Tibial artery (tissue), 4 donors: ENCODE measurements at regions not wholly inside any gene's neighbourhood (a gene's known extent, or its start where the extent isn't known, plus 50 kb on each side); places are given as distances from the start of the nearest gene placed in this dataset.
"Not testable (repeated sequence)": the region's sequence is repeated elsewhere in the genome, so short reads cannot be mapped to it uniquely, and the experiment has no call there.

ENCODE experiments used
- DNase-seq, 2 donors: peaks; one replicate each; pipeline ENCODE4 v3.0.0-alpha.2; 2019
- H3K27ac ChIP-seq, 2 donors: fragments of 200-600 bp; sonication (generic) in 1 of 2; 1 replicate in 1 of 2; 2 replicates in 1 of 2; pipeline ENCODE4 v1.5.1; 2018 to 2019; ENCODE audit warnings: mild to moderate bottlenecking in 1 of 2
- H3K27me3 ChIP-seq, 2 donors: fragments of 200-600 bp; sonication (generic) in 1 of 2; one replicate each; pipeline versions ENCODE4 v1.5.1 to v1.6.0; 2016 to 2019
- H3K36me3 ChIP-seq, 3 donors: fragments of 200-600 bp; sonication (generic) in 2 of 3; one replicate each; pipeline ENCODE4 v1.5.1; 2016 to 2019; ENCODE audit warnings: mild to moderate bottlenecking in 2 of 3
- H3K4me1 ChIP-seq, 4 donors: fragments of 200-600 bp; sonication (generic) in 2 of 4; 1 replicate in 3 of 4; 2 replicates in 1 of 4; pipeline ENCODE4 v1.5.1; 2016 to 2019
- H3K4me3 ChIP-seq, 2 donors: fragments of 200-600 bp; sonication (generic) in 1 of 2; 1 replicate in 1 of 2; 2 replicates in 1 of 2; pipeline ENCODE4 v1.5.1; 2018 to 2019; ENCODE audit warnings: mild to moderate bottlenecking in 2 of 2
- H3K9me3 ChIP-seq, 3 donors: fragments of 200-600 bp; sonication (generic) in 1 of 3; one replicate each; pipeline ENCODE4 v1.5.1; 2016 to 2019
- CTCF ChIP-seq, 2 experiments: fragments of 200-600 bp in 1 of 2; fragments of 450-650 bp in 1 of 2; IDR thresholded peaks; one replicate each; pipeline ENCODE4 v1.5.1; 2017 to 2019; ENCODE audit warnings: antibody characterized with exemption in 2 of 2, mild to moderate bottlenecking in 1 of 2, moderate library complexity in 1 of 2
- intact Hi-C: fragments of 100-400 bp; cut with DNase I; formaldehyde crosslinking; loops from one replicate; pipeline ENCODE4 v1.15.0; 2023; ENCODE audit warnings: low total_unique reads

- intact Hi-C loops: no loop called here
- no peak overlapping the region for H3K27ac ChIP-seq
- no peak overlapping the region for H3K4me3 ChIP-seq
- no peak for TF ChIP-seq CTCF (IDR thresholded peaks at IDR 0.05)
- H3K27me3 ChIP-seq: no peaks in the 10 kb centered on the region
- peak in 1 of 2 donors; percentile 70 for DNase-seq
- no peaks in the 10 kb centered on the region for H3K4me1 ChIP-seq
- no peaks in the 10 kb centered on the region for H3K9me3 ChIP-seq
- no peaks in the 10 kb centered on the region for H3K36me3 ChIP-seq
These were observed 301.8 kb upstream of the MCTP2 start for GRCh38 chr15:93929375-93930094.

DNA sequence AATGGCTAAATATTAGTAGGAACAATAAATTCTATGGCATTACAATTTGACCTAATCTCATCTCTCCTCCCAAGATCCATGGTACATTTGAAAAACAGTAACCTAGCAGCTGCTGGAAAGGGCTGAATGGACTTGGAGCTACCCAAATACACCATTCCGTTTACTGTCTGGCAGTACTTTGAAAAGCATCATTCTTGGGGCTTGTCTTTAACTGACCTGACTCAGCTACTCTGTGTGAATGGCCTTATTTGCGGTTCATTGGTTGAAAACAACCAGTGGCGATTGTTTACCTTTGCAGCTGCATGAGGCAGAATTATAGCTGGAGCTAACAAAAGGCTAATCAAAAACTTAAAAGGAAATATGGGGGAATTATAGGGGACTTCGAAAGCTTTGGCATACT is 311.2 kb upstream of the MCTP2 start:
- no peak overlapping the region for H3K27ac ChIP-seq
- no peak for DNase-seq
- H3K36me3 ChIP-seq: no peaks in the 10 kb centered on the region
- H3K9me3 ChIP-seq: no peaks in the 10 kb centered on the region
- TF ChIP-seq CTCF (IDR thresholded peaks at IDR 0.05): no peak
- H3K27me3 ChIP-seq: no peaks in the 10 kb centered on the region
- no peaks in the 10 kb centered on the region for H3K4me1 ChIP-seq
- intact Hi-C loops: no loop called here
- no peak overlapping the region for H3K4me3 ChIP-seq

DNA sequence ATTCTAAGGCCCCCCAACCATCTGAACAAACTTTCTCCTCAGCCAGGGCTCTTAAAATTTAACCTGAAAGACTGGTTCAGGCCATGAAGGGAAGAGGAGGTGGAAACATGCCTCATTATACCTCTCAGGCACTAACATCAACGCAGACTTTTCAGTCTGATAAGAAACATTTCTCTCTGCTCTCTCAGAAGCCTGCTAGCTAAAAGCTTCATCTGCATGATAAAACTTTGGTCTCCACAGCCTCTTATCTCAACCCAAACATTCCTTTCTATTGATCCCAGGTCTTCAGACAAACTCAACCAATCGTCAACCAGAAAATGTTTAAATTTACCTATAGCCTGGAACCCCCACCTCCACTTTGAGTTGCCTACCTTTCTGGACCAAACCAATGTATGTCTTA is 312.6 kb upstream of the MCTP2 start:
- H3K4me3 ChIP-seq, H3K9me3 ChIP-seq, H3K27ac ChIP-seq, intact Hi-C loops, H3K4me1 ChIP-seq, DNase-seq, H3K27me3 ChIP-seq, H3K36me3 ChIP-seq: not testable (repeated sequence)

DNA sequence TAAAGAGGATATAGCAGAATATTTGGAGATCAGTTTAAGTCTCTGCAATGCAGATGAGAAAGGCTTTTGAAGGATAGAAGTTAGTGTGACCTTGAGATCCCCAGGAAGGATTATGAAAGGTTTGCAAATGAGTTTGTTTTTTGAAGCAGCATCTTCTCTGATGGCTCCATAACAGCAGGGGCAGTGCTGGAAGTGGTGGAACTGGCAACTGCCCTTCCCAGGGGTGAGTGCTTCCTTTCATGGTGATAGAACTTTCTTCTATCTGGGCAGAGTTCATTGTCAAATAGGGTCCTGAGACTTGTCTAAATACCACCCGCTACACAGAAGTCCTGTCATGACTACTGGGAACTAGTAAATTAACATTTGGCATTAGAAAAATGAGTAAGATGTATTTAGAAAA is 314.2 kb upstream of the MCTP2 start:
- Histone ChIP-seq H3K27ac (no peak overlapping the region), H3K27me3 (no peaks in the 10 kb centered on the region), H3K9me3 (no peaks in the 10 kb centered on the region), H3K4me1 (no peaks in the 10 kb centered on the region), H3K4me3 (no peak overlapping the region), H3K36me3 (no peaks in the 10 kb centered on the region)
- no peak for DNase-seq
- intact Hi-C loops: no loop called here
- TF ChIP-seq CTCF (IDR thresholded peaks at IDR 0.05): no peak

- intact Hi-C loops: no loop called here
- no peaks in the 10 kb centered on the region for H3K4me1 ChIP-seq
- no peak for DNase-seq
- no peak overlapping the region for H3K4me3 ChIP-seq
- no peaks in the 10 kb centered on the region for H3K36me3 ChIP-seq
- no peaks in the 10 kb centered on the region for H3K9me3 ChIP-seq
- TF ChIP-seq CTCF (IDR thresholded peaks at IDR 0.05): no peak
- H3K27ac ChIP-seq: no peak overlapping the region
- no peaks in the 10 kb centered on the region for H3K27me3 ChIP-seq
These were observed 317.5 kb upstream of the MCTP2 start for GRCh38 chr15:93913871-93914270.

GRCh38 chr15:93913310-93913709 is 318.1 kb upstream of the MCTP2 start:
- no peak overlapping the region for H3K4me3 ChIP-seq
- intact Hi-C loops: no loop called here
- no peaks in the 10 kb centered on the region for H3K9me3 ChIP-seq
- H3K4me1 ChIP-seq: no peaks in the 10 kb centered on the region
- no peak overlapping the region for H3K27ac ChIP-seq
- H3K36me3 ChIP-seq: no peaks in the 10 kb centered on the region
- TF ChIP-seq CTCF (IDR thresholded peaks at IDR 0.05): no peak
- H3K27me3 ChIP-seq: no peaks in the 10 kb centered on the region
- DNase-seq: no peak
